WTC11 (cell line): ENCODE measurements at regions not wholly inside any gene's neighbourhood (a gene's known extent, or its start where the extent isn't known, plus 50 kb on each side); places are given as distances from the start of the nearest gene placed in this dataset.

Experiments
- TF ChIP-seq, protein P1 (sequence below): sonication (generic); formaldehyde crosslinking; IDR thresholded peaks from 2 replicates; pipeline ENCODE4 v1.8.1; 2023; ENCODE audit warnings: mild to moderate bottlenecking, moderate library complexity, missing genetic modification reagents
- TF ChIP-seq, protein P2 (sequence below): sonication (generic); formaldehyde crosslinking; IDR thresholded peaks from 2 replicates; pipeline ENCODE4 v1.8.1; 2022; ENCODE audit warnings: mild to moderate bottlenecking, moderate library complexity, missing genetic modification reagents
- TF ChIP-seq, protein P3 (sequence below): sonication (generic); formaldehyde crosslinking; IDR thresholded peaks from 2 replicates; pipeline ENCODE4 v1.8.0; 2022; ENCODE audit warnings: mild to moderate bottlenecking, missing genetic modification reagents
- TF ChIP-seq, protein P4 (sequence below): sonication (generic); formaldehyde crosslinking; IDR thresholded peaks from 2 replicates; pipeline ENCODE4 v1.8.0; 2023; ENCODE audit warnings: missing genetic modification reagents, mild to moderate bottlenecking, borderline replicate concordance

GRCh38 chr19:22919946-22920345 lies 83.0 kb downstream of the ZNF728 start:
- TF ChIP-seq, protein P1, sequence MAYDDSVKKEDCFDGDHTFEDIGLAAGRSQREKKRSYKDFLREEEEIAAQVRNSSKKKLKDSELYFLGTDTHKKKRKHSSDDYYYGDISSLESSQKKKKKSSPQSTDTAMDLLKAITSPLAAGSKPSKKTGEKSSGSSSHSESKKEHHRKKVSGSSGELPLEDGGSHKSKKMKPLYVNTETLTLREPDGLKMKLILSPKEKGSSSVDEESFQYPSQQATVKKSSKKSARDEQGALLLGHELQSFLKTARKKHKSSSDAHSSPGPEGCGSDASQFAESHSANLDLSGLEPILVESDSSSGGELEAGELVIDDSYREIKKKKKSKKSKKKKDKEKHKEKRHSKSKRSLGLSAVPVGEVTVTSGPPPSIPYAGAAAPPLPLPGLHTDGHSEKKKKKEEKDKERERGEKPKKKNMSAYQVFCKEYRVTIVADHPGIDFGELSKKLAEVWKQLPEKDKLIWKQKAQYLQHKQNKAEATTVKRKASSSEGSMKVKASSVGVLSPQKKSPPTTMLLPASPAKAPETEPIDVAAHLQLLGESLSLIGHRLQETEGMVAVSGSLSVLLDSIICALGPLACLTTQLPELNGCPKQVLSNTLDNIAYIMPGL: no peak
- TF ChIP-seq, protein P2, sequence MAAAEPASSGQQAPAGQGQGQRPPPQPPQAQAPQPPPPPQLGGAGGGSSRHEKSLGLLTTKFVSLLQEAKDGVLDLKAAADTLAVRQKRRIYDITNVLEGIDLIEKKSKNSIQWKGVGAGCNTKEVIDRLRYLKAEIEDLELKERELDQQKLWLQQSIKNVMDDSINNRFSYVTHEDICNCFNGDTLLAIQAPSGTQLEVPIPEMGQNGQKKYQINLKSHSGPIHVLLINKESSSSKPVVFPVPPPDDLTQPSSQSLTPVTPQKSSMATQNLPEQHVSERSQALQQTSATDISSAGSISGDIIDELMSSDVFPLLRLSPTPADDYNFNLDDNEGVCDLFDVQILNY (CRISPR knock-in tag): no peak
- TF ChIP-seq, protein P3, sequence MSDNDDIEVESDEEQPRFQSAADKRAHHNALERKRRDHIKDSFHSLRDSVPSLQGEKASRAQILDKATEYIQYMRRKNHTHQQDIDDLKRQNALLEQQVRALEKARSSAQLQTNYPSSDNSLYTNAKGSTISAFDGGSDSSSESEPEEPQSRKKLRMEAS (CRISPR knock-in tag): no peak
- TF ChIP-seq, protein P4, sequence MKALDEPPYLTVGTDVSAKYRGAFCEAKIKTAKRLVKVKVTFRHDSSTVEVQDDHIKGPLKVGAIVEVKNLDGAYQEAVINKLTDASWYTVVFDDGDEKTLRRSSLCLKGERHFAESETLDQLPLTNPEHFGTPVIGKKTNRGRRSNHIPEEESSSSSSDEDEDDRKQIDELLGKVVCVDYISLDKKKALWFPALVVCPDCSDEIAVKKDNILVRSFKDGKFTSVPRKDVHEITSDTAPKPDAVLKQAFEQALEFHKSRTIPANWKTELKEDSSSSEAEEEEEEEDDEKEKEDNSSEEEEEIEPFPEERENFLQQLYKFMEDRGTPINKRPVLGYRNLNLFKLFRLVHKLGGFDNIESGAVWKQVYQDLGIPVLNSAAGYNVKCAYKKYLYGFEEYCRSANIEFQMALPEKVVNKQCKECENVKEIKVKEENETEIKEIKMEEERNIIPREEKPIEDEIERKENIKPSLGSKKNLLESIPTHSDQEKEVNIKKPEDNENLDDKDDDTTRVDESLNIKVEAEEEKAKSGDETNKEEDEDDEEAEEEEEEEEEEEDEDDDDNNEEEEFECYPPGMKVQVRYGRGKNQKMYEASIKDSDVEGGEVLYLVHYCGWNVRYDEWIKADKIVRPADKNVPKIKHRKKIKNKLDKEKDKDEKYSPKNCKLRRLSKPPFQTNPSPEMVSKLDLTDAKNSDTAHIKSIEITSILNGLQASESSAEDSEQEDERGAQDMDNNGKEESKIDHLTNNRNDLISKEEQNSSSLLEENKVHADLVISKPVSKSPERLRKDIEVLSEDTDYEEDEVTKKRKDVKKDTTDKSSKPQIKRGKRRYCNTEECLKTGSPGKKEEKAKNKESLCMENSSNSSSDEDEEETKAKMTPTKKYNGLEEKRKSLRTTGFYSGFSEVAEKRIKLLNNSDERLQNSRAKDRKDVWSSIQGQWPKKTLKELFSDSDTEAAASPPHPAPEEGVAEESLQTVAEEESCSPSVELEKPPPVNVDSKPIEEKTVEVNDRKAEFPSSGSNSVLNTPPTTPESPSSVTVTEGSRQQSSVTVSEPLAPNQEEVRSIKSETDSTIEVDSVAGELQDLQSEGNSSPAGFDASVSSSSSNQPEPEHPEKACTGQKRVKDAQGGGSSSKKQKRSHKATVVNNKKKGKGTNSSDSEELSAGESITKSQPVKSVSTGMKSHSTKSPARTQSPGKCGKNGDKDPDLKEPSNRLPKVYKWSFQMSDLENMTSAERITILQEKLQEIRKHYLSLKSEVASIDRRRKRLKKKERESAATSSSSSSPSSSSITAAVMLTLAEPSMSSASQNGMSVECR (CRISPR knock-in tag): no peak
